GM12892 (cell line): ENCODE measurements at regions not wholly inside any gene's neighbourhood (a gene's known extent, or its start where the extent isn't known, plus 50 kb on each side); places are given as distances from the start of the nearest gene placed in this dataset.

ENCODE experiments used
- POLR2A ChIP-seq: IDR thresholded peaks from 2 replicates; pipeline ENCODE4 v1.6.1; 2011; ENCODE audit warnings: low read depth, low read length, control low read depth
- POLR2AphosphoS5 ChIP-seq: IDR thresholded peaks from 2 replicates; pipeline ENCODE4 v1.6.1; 2011; ENCODE audit warnings: low read depth, low read length, control low read depth
- TAF1 ChIP-seq: IDR thresholded peaks from 2 replicates; pipeline ENCODE4 v1.6.1; 2011; ENCODE audit warnings: low read depth, mild to moderate bottlenecking, control low read depth, low read length, borderline replicate concordance

- no peak for TF ChIP-seq POLR2AphosphoS5
- no peak for TF ChIP-seq POLR2A
- TF ChIP-seq TAF1, result no peak
Measured at GRCh38 chr1:102640312-102640711, 468.0 kb downstream of the COL11A1 start.
